ENCODE measurements at regions not wholly inside any gene's neighbourhood (a gene's known extent, or its start where the extent isn't known, plus 50 kb on each side); places are given as distances from the start of the nearest gene placed in this dataset.

GRCh38 chr4:130545596-130545995, 1449.6 kb downstream of the C4orf33 start:
- FAIRE-seq (no peak), DNase-seq (no peak)
- Histone ChIP-seq H3K4me3 (ENCODE audit: low read length in 3 of 3) (no peak overlapping the region), H3K9me3 (ENCODE audit: control insufficient read depth in 2 of 3, insufficient read depth in 1 of 3, low read length in 3 of 3) (no peaks in the 10 kb centered on the region), H3K27ac (ENCODE audit: low read depth in 2 of 2, low read length in 2 of 2) (no peak overlapping the region), H3K4me1 (ENCODE audit: control insufficient read depth in 2 of 3, insufficient read depth in 2 of 3, low read depth in 1 of 3, low read length in 3 of 3) (no peaks in the 10 kb centered on the region), H3K27me3 (ENCODE audit: control insufficient read depth, insufficient read depth, low read length) (no peaks in the 10 kb centered on the region), H3K9ac (ENCODE audit: low read length in 3 of 3) (no peak overlapping the region), H3K36me3 (ENCODE audit: control insufficient read depth in 2 of 3, insufficient read depth in 3 of 3, low read length in 3 of 3) (no peaks in the 10 kb centered on the region)
- intact Hi-C loops (cut with DNase I) = no loop called here
- no peak for TF ChIP-seq CTCF (IDR thresholded peaks at IDR 0.05; ENCODE audit: borderline replicate concordance, extremely low read depth, insufficient read depth)

- no peak for DNase-seq
- intact Hi-C loops (cut with DNase I) = no loop called here
- Histone ChIP-seq H3K36me3 (ENCODE audit: control insufficient read depth in 2 of 3, insufficient read depth in 3 of 3, low read length in 3 of 3) (no peaks in the 10 kb centered on the region), H3K9ac (ENCODE audit: low read length in 3 of 3) (no peak overlapping the region), H3K27me3 (ENCODE audit: control insufficient read depth, insufficient read depth, low read length) (no peaks in the 10 kb centered on the region), H3K4me3 (ENCODE audit: low read length in 3 of 3) (no peak overlapping the region), H3K27ac (ENCODE audit: low read depth in 2 of 2, low read length in 2 of 2) (no peak overlapping the region), H3K9me3 (ENCODE audit: control insufficient read depth in 2 of 3, insufficient read depth in 1 of 3, low read length in 3 of 3) (no peaks in the 10 kb centered on the region), H3K4me1 (ENCODE audit: control insufficient read depth in 2 of 3, insufficient read depth in 2 of 3, low read depth in 1 of 3, low read length in 3 of 3) (peaks cover 0 to 3% (median 0%) of the 10 kb centered on the region in 3 donors)
- no peak for TF ChIP-seq CTCF (IDR thresholded peaks at IDR 0.05; ENCODE audit: borderline replicate concordance, extremely low read depth, insufficient read depth)
- FAIRE-seq = no peak
Observed at GRCh38 chr4:130559268-130559667, 1463.3 kb downstream of the C4orf33 start.

- Histone ChIP-seq H3K4me1 (ENCODE audit: control insufficient read depth in 2 of 3, insufficient read depth in 2 of 3, low read depth in 1 of 3, low read length in 3 of 3) (peaks cover 0 to 3% (median 0%) of the 10 kb centered on the region in 3 donors), H3K27ac (ENCODE audit: low read depth in 2 of 2, low read length in 2 of 2) (no peak overlapping the region), H3K27me3 (ENCODE audit: control insufficient read depth, insufficient read depth, low read length) (no peaks in the 10 kb centered on the region), H3K36me3 (ENCODE audit: control insufficient read depth in 2 of 3, insufficient read depth in 3 of 3, low read length in 3 of 3) (no peaks in the 10 kb centered on the region), H3K4me3 (ENCODE audit: low read length in 3 of 3) (peak overlapping the region; percentile 53 to 58 (median 57)), H3K9ac (ENCODE audit: low read length in 3 of 3) (no peak overlapping the region), H3K9me3 (ENCODE audit: control insufficient read depth in 2 of 3, insufficient read depth in 1 of 3, low read length in 3 of 3) (no peaks in the 10 kb centered on the region)
- DNase-seq (peak in 4 of 5 donors; percentile 63 to 81 (median 66)), FAIRE-seq (no peak)
- TF ChIP-seq CTCF (IDR thresholded peaks at IDR 0.05; ENCODE audit: borderline replicate concordance, extremely low read depth, insufficient read depth) = peak; percentile 30
- intact Hi-C loops (cut with DNase I) = no loop called here
Observed at GRCh38 chr4:130563185-130563888, 1467.4 kb downstream of the C4orf33 start.

Data from kidney (tissue), 13 donors.